ENCODE measurements at regions not wholly inside any gene's neighbourhood (a gene's known extent, or its start where the extent isn't known, plus 50 kb on each side); places are given as distances from the start of the nearest gene placed in this dataset.

DNA sequence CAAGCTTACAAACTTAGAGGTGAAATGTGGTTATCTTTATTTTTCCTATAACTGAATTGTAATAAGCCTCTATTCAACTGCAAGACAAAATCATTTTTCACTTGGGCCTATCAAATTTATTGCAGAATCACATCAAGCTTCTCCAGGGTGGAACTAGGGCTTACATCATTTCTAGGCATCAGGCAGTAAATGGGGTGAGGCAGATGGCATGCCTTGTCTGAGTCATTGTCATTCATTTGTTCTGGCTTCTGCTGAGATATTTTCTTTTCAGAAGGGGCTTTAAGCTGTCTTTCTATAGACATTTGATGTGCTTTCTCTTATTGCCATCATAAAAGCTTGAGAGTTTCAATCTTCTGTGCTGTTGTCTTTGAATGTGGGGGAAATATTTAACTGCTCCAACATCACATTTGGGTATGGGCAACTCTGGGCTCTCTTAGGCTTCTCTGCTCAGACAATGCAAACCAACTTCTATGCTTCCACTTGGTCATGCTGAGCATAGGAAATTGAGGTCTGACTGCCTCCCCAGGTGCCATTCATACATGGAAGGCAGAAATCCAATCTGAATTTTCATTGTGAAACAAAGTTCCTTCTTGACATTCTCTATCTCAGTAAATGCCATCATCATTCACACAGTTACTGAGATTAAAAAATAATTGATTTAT, 225.8 kb upstream of the GIMD1 start:
- Histone ChIP-seq H3K4me3 (ENCODE audit: low read length) (no peak overlapping the region), H3K27me3 (ENCODE audit: control insufficient read depth in 1 of 2, insufficient read depth in 2 of 2, low read length in 2 of 2) (no peaks in the 10 kb centered on the region), H3K27ac (ENCODE audit: low read depth in 1 of 2, low read length in 2 of 2) (no peak overlapping the region), H3K36me3 (ENCODE audit: insufficient read depth, low read length) (no peaks in the 10 kb centered on the region), H3K4me1 (ENCODE audit: insufficient read depth, low read length) (no peaks in the 10 kb centered on the region), H3K9me3 (ENCODE audit: control insufficient read depth in 1 of 2, insufficient read depth in 1 of 2, low read length in 2 of 2) (no peaks in the 10 kb centered on the region)
- intact Hi-C loops (cut with DNase I, micrococcal nuclease): no loop called here
- DNase-seq (no peak), ATAC-seq (ENCODE audit: poor library complexity) (no peak)
- no peak overlapping the region for H3K27ac Mint-ChIP-seq
- H3K4me3 Mint-ChIP-seq: no peak overlapping the region
- ChIA-PET CTCF (no interaction called here), POLR2A (no interaction called here)
- no peaks in the 10 kb centered on the region for H3K36me3 Mint-ChIP-seq (ENCODE audit: low read depth)
- no peaks in the 10 kb centered on the region for H3K4me1 Mint-ChIP-seq (ENCODE audit: low read depth)
- TF ChIP-seq, protein P1, sequence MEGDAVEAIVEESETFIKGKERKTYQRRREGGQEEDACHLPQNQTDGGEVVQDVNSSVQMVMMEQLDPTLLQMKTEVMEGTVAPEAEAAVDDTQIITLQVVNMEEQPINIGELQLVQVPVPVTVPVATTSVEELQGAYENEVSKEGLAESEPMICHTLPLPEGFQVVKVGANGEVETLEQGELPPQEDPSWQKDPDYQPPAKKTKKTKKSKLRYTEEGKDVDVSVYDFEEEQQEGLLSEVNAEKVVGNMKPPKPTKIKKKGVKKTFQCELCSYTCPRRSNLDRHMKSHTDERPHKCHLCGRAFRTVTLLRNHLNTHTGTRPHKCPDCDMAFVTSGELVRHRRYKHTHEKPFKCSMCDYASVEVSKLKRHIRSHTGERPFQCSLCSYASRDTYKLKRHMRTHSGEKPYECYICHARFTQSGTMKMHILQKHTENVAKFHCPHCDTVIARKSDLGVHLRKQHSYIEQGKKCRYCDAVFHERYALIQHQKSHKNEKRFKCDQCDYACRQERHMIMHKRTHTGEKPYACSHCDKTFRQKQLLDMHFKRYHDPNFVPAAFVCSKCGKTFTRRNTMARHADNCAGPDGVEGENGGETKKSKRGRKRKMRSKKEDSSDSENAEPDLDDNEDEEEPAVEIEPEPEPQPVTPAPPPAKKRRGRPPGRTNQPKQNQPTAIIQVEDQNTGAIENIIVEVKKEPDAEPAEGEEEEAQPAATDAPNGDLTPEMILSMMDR (IDR thresholded peaks at IDR 0.05): no peak
- H3K27me3 Mint-ChIP-seq: no peaks in the 10 kb centered on the region
- no peaks in the 10 kb centered on the region for H3K9me3 Mint-ChIP-seq

DNA sequence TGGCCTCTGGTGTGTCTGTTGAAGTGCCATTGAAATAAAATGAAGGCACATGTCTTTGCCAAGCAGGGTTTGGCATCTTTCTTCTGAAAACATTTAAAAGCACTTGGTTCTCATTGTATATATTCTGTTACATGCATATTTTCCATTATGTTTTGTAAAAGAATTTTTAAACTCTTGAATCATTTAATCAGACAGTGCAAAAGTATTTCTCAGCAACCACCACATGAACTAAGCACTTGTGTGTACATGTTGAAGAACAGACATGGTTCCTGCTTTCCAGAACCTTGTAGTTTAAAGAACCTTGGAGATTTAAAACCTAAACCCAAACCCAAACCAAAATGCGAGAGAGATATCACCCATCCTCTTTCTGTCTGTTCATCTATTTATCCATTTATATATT, 220.3 kb upstream of the GIMD1 start:
- Histone ChIP-seq H3K4me3 (ENCODE audit: low read length) (no peak overlapping the region), H3K36me3 (ENCODE audit: insufficient read depth, low read length) (no peaks in the 10 kb centered on the region), H3K27ac (ENCODE audit: low read depth in 1 of 2, low read length in 2 of 2) (no peak overlapping the region), H3K27me3 (ENCODE audit: control insufficient read depth in 1 of 2, insufficient read depth in 2 of 2, low read length in 2 of 2) (no peaks in the 10 kb centered on the region), H3K4me1 (ENCODE audit: insufficient read depth, low read length) (no peaks in the 10 kb centered on the region), H3K9me3 (ENCODE audit: control insufficient read depth in 1 of 2, insufficient read depth in 1 of 2, low read length in 2 of 2) (no peaks in the 10 kb centered on the region)
- no peak for DNase-seq
- no peak overlapping the region for H3K4me3 Mint-ChIP-seq
- ChIA-PET CTCF (no interaction called here), POLR2A (no interaction called here)
- H3K36me3 Mint-ChIP-seq (ENCODE audit: low read depth): no peaks in the 10 kb centered on the region
- TF ChIP-seq, protein P1 (IDR thresholded peaks at IDR 0.05): no peak
- H3K9me3 Mint-ChIP-seq: no peaks in the 10 kb centered on the region
- intact Hi-C loops (cut with DNase I, micrococcal nuclease): no loop called here
- H3K27me3 Mint-ChIP-seq: no peaks in the 10 kb centered on the region
- no peak overlapping the region for H3K27ac Mint-ChIP-seq
- H3K4me1 Mint-ChIP-seq (ENCODE audit: low read depth): no peaks in the 10 kb centered on the region
- no peak for ATAC-seq (ENCODE audit: poor library complexity)

DNA sequence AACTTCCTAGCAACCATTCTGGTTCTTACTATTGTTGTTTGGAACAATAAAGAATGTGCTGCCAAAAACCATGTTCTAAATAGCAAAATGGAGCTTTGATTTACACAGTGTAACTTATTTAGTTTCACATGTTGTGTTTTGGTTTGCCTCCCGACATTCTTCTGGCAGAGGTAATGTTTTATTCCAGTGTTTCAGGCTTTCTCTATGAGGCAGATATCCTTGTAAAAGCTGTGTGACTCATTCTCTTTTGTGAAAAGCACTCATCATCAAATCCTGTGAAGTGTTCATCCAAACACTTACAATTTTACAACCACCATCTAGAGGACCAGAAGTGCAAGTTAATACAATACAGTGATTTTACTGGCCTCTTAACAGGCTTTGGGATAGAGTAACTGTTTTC, 219.0 kb upstream of the GIMD1 start:
- H3K4me1 ChIP-seq (ENCODE audit: insufficient read depth, low read length): no peaks in the 10 kb centered on the region
- POLR2A ChIA-PET: no interaction called here
- H3K27ac ChIP-seq (ENCODE audit: low read depth in 1 of 2, low read length in 2 of 2): no peak overlapping the region
- TF ChIP-seq, protein P1 (IDR thresholded peaks at IDR 0.05): no peak
- intact Hi-C loops (cut with DNase I, micrococcal nuclease): no loop called here
- H3K27me3 ChIP-seq (ENCODE audit: control insufficient read depth in 1 of 2, insufficient read depth in 2 of 2, low read length in 2 of 2): no peaks in the 10 kb centered on the region
- ATAC-seq (ENCODE audit: poor library complexity) (no peak), DNase-seq (no peak)
- H3K27me3 Mint-ChIP-seq: no peaks in the 10 kb centered on the region
- H3K4me1 Mint-ChIP-seq (ENCODE audit: low read depth): no peaks in the 10 kb centered on the region
- H3K36me3 ChIP-seq (ENCODE audit: insufficient read depth, low read length): no peaks in the 10 kb centered on the region
- no peak overlapping the region for H3K4me3 ChIP-seq (ENCODE audit: low read length)
- CTCF ChIA-PET: no interaction called here
- H3K9me3 Mint-ChIP-seq: no peaks in the 10 kb centered on the region
- no peak overlapping the region for H3K27ac Mint-ChIP-seq
- no peaks in the 10 kb centered on the region for H3K9me3 ChIP-seq (ENCODE audit: control insufficient read depth in 1 of 2, insufficient read depth in 1 of 2, low read length in 2 of 2)
- no peak overlapping the region for H3K4me3 Mint-ChIP-seq
- H3K36me3 Mint-ChIP-seq (ENCODE audit: low read depth): no peaks in the 10 kb centered on the region
